KBM-7 (cell line): ENCODE measurements at regions not wholly inside any gene's neighbourhood (a gene's known extent, or its start where the extent isn't known, plus 50 kb on each side); places are given as distances from the start of the nearest gene placed in this dataset.
"Not testable (repeated sequence)": the region's sequence is repeated elsewhere in the genome, so short reads cannot be mapped to it uniquely, and the experiment has no call there.

Experiments
- DNase-seq: peaks from one replicate; pipeline ENCODE4 v3.0.0-alpha.2; 2015
- in situ Hi-C: fragments of 300-500 bp; cut with MboI; formaldehyde crosslinking; loops from 2 replicates; pipeline ENCODE4 v1.14.3; 2020; ENCODE audit warnings: low sequenced_read_pairs, low pct_unique_long_range_greater_than_20kb, mixed read lengths

DNA sequence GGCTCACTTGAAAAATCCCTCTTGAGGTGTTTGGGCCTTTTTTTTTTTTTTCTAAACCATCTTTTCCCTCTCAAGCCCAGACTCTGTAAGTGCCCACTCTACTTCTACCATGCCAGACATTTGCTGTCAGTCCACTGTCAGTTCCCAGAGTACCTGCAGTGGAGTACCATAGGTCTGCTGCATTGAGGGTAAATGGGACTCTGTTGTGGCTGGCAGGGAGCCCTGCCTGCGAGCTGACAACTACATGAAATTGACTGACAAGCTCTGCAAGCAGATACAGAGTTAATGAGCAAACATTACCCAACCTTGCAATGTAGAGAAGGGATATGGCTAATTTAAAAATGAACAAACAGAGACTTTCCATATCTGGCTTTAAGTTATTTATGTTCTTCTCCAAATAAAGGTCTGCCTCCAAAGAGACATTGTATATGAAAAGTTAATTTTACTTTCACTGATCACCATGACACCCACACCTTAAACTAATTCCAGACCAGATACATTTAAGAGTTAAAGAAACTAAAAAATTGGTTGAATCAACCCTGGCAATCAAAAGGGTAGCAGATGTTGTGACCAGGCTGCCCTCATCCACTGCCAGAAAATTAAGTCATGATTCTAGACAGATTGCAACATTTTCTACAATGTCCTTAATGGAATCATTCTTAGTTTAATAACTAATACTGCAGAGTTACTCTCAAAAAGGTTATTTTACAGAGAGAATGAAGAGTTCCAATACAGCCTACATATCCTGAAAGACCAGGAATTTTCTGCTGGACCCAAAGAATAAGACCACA lies 100.4 kb upstream of the PAM start:
- in situ Hi-C loops, result no loop called here

DNA sequence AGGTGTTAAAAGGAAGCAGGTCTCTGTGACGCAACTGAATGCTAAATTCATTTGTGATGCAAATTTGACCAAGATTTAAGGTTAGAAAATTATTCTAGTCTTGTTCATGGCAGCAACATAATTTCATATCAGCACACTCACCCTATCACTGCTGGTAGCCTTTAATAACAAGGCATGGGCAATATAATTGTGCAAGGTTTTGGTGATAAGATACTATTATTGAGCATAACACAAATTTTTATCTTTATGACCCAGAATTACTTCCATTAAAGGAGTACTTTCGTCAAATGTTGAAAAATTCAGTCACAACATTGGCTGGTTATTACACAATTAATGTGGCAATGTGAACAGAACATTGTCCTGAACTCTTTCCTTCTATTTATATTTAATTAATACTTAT lies 96.0 kb upstream of the PAM start:
- DNase-seq, result no peak
- in situ Hi-C loops, result no loop called here

More for the DNA sequence above, 100.4 kb upstream of the PAM start:
- DNase-seq, result no peak

DNA sequence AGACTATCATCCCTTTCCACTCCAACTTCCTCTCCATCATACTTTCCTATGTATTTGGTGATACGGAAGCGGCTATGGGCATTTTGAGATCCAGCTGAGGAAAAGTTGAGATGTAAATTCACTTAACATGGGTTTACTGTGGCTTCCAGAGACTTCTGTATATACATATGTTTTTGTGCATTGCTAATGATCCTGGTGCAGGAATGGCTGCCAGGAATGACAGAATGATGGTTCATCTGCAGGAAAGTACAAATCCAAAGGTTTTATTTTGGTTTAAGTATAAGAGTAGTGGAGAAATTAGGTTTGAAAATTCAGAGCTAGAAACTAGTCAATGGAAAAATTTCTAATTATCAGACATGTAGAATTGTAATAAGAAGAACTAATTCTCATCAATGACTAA lies 95.0 kb upstream of the PAM start:
- DNase-seq, result no peak
- in situ Hi-C loops, result no loop called here

DNA sequence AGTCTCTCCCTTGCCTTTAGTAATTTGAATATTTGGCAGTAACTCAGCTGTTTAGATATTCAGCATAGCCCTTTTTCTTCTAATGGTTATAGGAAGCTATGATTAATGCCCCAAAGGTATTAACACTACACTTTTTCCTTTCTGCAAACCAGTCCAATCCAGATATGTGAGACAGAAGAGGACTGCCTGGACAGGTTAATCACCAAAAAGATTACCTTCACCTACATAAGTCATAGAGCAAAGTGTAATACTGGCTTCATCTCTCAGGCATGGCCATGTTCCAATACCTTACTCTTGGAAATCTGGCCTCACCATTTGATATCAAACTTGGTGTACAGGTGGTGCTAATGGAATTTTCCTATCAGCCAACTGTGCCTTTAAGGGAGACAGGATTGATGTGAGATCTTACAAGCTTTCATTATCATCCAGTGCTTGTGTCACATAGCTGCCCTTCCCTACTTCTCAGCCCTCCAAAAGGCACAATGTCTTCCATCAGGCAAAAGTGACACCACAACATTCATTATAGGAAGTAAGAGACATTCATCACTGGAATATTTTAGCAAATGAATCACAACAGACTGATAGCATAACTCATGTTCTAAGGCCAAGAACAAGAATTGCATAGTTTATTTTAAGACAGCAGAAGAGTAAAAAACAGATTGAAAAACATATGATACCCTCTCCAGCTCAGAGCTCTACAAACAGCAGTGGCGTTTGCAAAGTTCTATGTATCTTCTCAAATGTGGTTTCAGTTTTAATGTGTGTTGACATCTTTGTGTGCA lies 91.2 kb upstream of the PAM start:
- in situ Hi-C loops, result no loop called here
- DNase-seq, result no peak

DNA sequence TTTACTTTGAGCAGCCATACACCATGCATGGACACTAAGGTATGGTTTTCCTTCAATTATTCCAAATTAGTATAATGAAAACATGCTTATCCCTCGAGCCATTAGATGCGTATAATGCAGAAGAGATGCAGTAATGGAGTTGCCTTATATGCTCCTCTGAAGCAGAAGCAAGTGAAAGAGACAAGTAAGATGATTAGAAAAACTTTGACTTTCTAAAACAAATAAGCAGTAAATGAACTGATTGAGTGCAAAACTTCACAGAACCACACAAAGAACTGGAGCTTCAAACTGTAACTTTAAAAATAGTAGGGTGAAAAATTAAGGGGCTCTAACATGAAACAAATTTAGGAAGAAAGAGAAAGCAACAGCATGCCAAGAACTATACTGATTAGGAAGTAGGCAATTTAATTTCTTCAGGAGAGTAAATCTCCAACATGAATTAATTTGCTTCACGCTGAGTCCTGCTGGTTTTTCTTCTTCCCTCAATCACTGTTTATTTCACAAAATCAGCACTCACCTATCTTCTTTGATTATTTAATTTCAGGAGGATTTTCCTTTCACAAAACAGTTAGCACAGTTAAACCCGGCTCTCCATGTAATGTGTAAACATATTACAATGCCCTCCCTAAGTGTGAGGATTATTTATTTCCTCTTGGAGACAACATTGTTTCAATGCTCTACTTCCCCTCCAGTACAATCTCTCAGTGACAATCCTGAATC lies 90.3 kb upstream of the PAM start:
- no peak for DNase-seq
- in situ Hi-C loops, result no loop called here

DNA sequence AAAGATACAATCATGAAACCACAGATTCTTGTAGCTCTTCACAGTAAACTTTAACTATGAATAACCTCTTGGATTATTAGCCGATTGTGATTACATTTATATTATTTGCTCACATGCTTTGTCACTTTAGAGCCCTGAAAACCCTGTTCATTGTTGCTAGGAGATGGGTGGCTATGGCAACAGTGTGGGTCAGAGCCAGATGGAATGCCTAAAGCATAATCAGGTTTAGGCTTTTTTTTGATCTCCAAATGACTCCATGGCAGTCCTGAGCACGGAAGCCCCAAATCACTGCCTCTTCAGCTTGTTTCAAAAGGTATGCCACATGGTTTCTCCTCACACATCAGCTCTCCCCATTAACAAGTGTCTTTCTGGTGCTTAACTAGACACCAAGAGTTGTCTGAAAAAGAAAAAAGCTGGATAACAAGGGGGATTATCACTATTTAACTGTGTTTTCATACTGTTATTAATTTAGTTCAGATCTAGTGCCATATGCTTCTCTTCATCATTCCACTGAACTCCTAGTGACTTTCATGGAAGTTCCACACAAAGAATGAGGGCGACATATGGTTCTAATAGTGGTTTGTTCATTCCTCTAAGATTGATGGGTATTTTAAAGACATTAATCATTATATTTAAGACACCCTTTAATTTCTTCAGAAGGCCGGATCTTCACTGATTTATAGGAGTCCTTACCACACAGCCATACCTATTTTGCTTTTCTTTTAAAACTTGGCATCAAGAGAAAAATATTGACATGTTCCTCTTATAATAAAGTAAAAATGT lies 88.8 kb upstream of the PAM start:
- in situ Hi-C loops, result no loop called here
- no peak for DNase-seq

DNA sequence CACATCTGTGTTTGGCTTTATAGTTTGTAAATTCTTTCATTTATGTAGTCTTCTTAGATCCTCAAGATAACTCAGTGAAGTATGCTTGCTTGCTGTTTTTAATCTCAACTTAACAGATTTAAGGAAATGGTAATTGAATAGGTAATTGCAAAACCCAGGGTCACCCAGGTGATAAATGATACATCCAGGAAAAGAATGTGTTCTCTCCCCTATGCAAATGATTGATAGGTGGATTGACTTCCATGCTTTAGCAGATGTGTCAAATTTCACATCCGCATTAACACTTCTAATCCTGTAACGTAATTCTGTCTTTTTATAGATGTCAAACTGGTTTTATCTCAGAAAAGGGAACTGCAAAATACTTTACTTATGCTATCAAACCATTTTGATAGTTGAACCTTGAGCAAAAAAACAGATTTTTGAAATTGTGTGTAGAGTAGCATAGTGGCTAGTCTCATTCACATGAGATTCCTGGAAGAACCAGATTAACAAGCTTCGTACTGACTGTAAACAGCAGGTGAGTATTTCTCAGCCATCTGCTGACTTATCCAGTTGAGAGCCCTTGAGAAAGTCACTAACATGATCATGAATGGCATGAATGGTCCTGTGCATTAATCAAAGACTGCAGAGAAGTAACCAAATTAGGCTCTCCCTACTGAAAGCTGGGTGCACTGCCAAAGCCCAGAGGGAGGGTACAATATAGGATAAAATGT lies 86.7 kb upstream of the PAM start:
- no peak for DNase-seq
- in situ Hi-C loops, result no loop called here

DNA sequence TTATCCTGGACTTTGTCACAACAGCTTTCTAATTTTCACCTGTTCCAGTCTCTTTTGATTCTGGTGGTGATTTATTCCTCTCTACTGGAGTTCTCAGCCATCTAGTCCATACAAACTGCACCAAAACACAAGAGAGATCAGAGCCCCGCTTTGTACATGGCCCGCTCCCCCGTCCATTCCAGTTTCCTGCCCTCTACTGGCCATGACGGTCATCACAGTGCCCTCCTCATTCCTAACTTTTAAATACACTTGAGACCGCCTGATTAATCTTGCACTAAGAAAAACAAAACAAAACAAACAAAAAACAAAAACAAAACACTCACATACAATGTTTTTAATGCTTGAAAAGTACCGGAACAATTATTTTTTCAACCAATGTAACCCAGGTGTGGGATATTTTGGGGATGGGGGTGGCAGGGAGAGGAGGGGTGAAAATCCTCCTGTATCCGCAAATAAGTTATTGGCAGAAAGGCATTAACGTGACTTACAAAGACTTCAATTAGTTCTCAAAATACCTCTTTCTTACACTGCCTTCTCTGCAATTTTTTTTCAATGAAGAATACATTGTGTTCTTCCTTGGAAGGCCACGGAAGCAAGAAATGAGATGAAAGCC lies 84.8 kb upstream of the PAM start:
- in situ Hi-C loops, result no loop called here
- peak; percentile 47 for DNase-seq

DNA sequence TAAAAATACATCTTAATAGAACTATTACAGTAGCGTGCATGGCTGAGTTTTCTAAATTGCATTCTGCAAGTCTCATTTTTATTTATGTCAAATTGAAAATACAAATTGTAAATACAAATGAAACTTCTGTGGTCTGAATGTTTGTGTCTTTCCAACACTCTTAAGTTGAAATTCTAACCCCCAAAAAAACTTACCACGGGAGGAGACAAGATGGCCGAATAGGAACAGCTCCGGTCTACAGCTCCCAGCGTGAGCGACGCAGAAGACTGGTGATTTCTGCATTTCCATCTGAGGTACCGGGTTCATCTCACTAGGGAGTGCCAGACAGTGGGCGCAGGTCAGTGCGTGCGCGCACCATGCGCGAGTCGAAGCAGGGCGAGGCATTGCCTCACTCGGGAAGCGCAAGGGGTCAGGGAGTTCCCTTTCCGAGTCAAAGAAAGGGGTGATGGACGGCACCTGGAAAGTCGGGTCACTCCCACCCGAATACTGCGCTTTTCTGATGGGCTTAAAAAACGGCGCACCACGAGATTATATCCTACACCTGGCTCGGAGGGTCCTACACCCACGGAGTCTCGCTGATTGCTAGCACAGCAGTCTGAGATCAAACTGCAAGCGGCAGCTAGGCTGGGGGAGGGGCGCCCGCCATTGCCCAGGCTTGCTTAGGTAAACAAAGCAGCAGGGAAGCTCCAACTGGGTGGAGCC lies 83.9 kb upstream of the PAM start:
- in situ Hi-C loops, result not testable (repeated sequence)

DNA sequence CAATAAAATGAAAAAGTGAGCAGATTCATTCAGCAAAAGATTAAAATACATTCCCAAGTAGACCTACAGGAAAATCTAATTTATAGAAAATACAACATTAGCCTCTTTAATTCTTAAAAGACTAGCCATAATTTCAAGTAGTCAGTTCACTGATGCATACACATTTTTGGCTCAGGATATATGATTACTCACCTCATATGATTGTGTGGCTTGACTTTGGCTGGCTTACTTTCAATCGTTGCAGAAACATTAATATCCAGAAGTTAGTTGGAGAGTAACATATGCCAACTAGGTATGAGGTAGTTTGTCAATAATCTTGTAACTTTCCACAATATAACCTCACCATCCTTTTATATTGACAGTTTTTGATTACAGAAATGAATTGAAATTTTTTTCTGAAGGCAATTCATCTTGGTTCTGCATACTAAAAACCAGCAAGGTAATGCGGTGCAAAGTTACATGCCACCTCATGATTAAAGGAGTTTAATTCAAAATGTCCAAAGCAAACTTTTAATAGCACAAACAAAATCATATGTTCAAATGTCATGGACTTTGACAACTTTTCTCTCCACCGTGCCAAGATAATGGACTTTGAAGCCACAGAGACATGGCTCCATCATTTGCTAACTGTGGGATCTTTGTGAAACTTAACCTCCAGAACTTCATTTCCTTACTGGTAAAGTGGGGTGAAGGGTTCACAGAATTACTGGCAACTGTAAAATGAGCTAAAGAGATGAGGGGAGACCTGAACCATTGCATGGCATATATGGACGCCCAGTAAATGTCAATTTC lies 76.6 kb upstream of the PAM start:
- in situ Hi-C loops, result no loop called here
- DNase-seq, result no peak

More for the DNA sequence above, 83.9 kb upstream of the PAM start:
- not testable (repeated sequence) for DNase-seq

DNA sequence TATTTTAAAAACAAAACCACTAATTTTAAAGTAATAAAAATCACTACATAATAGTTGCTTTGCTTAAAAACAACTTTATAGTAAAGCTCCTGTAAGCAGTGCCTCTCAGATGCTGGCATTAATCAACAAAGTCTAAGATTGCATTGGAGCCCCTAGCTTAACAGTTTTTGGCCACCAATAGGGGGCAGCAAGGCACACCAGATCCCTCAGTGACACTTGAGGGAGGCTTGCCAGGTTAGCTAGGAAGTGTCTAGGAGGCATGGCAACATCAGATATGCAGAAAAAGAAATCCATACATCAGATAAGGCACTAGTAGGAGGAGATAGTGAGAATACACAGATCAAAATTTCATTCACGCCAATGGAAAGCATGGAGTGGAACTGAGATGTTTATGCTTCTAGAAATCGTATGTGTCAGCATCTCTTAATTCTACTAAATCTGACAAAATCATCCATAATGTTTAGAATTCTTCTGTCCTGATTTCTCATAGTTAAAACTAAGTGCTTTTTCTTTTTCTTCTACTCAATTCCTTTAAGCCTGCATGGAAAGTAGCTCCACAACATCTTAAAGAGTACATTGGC lies 73.6 kb upstream of the PAM start:
- in situ Hi-C loops, result no loop called here
- peak; percentile 78 for DNase-seq

DNA sequence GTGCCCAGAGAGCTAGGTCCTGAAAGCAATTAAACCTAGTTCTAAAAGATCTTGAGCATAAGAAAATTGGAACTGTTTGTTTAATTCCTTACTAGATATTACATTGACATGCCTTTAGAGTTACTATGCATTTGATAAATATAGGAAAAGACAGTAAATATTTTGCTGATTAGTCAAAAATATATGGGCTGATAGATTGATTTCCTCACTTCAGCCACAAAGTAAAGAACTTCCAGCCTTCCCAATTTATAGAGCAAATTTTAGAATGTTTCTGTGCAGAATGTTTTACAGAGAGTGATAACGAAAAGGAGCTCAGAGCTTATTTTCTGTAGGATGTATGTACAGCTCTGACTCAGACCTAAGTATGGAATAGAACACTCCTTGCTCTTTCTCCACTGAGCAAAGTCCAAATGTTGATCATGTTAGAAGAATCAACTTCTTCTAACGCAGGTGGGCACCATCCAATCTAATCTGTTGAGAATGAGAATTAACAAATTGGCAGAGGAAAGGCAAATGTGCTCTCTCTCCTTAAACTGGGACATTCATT lies 72.9 kb upstream of the PAM start:
- DNase-seq, result no peak
- in situ Hi-C loops, result no loop called here

DNA sequence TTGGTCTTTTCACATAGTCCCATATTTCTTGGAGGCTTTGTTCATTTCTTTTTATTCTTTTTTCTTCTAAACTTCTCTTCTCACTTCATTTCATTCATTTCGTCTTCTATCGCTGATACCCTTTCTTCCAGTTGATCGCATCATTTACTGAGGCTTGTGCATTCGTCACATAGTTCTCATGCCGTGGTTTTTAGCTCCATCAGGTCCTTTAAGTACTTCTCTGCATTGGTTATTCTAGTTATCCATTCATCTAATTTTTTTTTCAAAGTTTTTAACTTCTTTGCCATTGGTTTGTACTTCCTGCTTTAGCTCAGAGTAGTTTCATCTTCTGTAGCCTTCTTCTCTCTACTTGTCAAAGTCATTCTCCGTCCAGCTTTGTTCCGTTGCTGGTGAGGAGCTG lies 67.0 kb upstream of the PAM start:
- DNase-seq, in situ Hi-C loops: not testable (repeated sequence)

DNA sequence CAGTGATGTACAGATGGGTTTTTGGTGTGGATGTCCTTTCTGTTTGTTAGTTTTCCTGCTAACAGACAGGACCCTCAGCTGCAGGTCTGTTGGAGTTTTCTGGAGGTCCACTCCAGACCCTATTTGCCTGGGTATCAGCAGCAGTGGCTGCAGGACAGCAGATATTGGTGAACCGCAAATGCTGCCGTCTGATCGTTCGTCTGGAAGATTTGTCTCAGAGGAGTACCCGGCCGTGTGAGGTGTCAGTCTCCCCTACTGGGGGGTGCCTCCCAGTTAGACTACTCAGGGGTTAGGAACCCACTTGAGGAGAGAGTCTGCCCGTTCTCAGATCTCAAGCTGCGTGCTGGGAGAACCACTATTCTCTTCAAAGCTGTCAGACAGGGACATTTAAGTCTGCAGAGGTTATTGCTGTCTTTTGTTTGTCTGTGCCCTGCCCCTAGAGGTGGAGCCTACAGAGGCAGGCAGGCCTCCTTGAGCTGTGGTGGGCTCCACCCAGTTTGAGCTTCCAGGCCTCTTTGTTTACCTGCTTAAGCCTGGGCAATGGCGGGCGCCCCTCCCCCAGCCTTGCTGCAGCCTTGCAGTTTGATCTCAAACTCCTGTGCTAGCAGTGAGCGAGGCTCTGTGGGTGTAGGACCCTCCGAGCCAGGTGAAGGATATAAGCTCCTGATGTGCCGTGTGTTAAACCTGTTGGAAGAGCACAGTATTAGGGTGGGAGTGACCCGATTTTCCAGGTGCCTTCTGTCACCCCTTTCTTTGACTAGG lies 66.3 kb upstream of the PAM start:
- DNase-seq, in situ Hi-C loops: not testable (repeated sequence)

DNA sequence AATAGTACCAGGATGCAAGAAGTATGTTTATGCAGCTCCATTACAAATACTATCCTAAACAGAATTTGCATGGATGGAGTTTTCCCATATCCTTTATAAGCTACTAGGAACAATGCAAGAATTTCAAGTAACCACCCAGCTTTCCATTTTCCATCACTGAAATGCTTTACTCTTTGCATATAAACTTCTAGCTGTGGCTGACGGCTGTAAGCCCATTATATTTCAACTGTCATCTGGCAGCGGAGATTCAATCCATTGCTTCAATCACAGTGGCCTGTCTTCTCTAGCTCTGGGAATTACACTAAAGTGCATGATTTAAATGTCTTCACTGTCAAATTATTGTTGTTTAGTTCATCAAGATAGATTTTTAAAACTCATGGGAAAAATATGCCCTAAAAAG lies 64.2 kb upstream of the PAM start:
- in situ Hi-C loops, result no loop called here
- DNase-seq, result no peak

DNA sequence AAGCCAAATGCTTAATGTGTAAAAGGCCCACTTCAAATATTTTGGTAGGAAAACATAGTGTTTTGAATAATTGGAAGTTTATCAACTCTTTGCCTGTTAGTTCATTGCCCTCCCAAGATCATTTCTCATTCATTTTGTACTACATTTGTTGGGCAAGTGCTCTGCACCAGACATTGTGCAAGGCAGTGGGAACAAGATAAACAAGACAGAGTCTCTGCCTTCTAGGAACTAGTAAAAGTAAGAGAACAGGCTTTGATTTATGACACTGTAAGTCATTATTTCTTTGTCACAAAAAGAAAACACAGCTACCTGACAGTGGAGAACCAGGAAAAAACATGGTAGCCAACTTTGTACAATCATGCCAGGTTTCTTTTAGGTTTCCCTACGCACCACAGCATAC lies 63.7 kb upstream of the PAM start:
- DNase-seq, result no peak
- in situ Hi-C loops, result no loop called here
